ENCODE measurements at regions not wholly inside any gene's neighbourhood (a gene's known extent, or its start where the extent isn't known, plus 50 kb on each side); places are given as distances from the start of the nearest gene placed in this dataset.
"Not testable (repeated sequence)": the region's sequence is repeated elsewhere in the genome, so short reads cannot be mapped to it uniquely, and the experiment has no call there.

DNA sequence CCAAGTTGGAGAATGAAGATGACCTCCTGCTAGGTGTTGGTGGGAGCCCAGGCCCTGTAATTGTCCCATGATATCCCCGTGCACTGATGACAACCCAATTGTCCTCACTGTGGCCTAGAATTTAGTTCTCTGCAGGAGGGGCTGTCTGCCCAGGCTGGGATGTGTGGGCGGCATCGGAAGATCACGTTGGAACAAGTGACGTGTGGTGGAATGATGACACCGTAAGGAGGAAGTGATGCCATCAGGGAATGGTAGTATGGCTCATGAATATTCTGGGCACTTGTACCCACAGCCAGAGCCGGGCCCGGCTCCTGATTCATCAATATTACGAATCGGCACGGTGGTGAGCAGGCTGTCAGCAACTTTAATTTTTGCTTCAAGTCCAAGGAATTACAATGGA lies 111.6 kb downstream of the MIAT start:
- DNase-seq (ENCODE audit: low read depth, low spot score): no peak

DNA sequence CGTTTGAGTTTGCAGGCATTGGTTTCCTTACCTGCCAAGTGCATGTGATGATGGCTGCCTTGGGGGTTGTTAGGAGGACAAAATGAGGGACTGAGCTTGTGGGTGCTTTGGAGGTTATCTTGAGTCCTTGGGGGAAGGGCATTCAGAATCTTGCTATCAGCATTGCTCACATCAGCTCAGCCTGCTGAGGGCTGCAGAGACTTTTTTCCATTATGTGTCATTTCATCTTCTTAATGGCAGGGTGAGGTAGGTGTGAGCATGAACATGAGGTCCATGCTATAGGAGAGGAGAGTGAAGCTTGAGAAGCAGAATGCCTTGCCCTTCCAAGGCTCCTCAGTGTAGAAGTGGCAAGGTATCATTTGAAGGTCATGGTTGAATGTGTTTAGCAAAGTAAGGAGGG lies 112.3 kb downstream of the MIAT start:
- no peak for DNase-seq (ENCODE audit: low read depth, low spot score)

- no peak for DNase-seq (ENCODE audit: low read depth, low spot score)
These were observed 113.2 kb downstream of the MIAT start for GRCh38 chr22:26770624-26771023.

DNA sequence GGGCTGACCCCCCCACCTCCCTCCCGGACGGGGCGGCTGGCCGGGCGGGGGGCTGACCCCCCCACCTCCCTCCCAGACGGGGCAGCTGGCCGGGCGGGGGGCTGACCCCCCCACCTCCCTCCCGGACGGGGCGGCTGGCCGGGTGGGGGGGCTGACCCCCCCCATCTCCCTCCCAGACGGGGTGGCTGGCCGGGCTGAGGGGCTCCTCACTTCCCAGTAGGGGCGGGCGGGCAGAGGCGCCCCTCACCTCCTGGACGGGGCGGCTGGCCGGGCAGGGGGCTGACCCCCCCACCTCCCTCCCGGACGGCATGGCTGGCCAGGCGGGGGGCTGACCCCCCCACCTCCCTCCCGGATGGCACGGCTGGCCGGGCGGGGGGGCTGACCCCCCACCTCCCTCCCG lies 115.7 kb downstream of the MIAT start:
- DNase-seq (ENCODE audit: low read depth, low spot score): not testable (repeated sequence)

- DNase-seq (ENCODE audit: low read depth, low spot score): no peak
These were observed 118.0 kb downstream of the MIAT start for GRCh38 chr22:26775394-26775793.

GRCh38 chr22:26777156-26777801 lies 119.9 kb downstream of the MIAT start:
- DNase-seq (ENCODE audit: low read depth, low spot score): no peak

DNA sequence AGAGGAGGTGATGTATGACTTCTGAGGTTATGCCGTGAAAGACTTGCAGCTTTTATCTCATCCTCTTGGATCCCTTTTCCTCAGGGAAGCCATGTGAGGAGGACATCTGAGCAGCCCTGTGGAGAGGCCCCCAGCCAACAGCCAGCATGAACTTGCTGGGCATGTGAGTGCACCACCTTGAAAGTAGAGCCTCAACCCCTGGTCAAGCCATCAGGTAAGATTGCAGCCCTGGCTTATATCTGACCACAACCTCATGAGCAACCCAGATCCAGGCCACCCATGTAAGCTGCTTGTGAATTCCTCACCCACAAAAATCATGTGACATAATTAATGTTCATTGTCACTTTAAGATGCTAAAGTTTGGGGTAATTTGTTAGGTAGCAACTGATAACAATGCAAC lies 121.0 kb downstream of the MIAT start:
- DNase-seq (ENCODE audit: low read depth, low spot score): no peak

GRCh38 chr22:26779108-26779507 lies 121.7 kb downstream of the MIAT start:
- DNase-seq (ENCODE audit: low read depth, low spot score): no peak

DNA sequence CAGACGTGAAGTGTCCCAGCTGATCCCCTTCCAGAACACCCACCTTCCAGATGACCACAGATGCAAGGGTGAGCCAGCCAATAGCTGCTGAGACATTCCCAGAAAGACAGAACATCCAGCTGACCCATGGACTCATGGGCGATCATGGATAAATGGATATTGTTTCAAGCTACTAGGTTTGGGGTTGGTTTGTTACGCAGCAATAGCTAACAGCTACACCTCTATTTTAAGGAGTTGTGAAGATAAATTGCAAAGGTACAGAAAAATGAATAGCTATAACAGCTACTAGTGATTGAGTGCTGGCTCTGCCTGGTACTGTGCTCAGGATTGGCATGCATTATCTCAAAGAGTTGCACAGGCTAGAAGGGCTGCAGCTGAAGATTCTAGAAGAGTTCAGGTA lies 122.5 kb downstream of the MIAT start:
- no peak for DNase-seq (ENCODE audit: low read depth, low spot score)

GRCh38 chr22:26780521-26780920 lies 123.1 kb downstream of the MIAT start:
- no peak for DNase-seq (ENCODE audit: low read depth, low spot score)

DNA sequence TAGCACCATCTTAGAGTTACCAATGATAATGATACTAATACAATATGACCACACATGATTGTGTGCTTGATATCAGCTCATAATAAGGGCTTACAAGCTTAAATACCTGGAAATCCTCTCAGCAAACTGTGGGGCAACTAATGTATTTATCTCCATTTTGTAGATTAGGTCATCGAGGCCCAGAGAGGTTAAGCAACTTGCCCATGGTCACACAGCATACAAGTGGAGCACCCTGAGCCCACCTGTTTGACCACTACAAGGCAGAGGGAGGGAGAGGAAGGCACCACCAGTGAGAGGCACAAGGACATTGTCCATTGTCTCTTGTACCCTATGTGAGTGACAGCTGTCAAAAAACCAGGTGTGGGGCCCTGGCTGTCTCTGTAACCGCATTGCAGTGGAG lies 123.7 kb downstream of the MIAT start:
- no peak for DNase-seq (ENCODE audit: low read depth, low spot score)

DNA sequence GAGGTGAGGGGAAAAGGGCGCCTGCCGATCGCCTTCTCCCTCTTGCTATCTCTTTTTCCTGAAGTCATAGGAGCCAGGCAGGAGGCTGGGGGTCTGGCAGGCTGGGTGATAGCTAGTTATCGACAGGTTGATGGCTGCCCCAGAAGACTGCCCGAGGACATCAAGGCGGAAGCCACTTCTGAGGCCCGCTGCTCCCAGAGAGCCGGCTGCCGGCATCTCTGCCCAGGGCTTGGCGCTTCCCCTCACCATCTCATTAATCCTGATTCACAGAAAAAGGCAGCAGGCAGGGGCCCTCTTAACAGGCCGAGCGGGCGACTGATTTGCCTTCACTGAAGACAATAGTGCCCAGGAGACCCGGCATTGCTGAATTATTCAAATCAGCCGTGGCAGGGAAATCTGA lies 124.2 kb downstream of the MIAT start:
- no peak for DNase-seq (ENCODE audit: low read depth, low spot score)

- DNase-seq (ENCODE audit: low read depth, low spot score): no peak
These were observed 126.5 kb downstream of the MIAT start for GRCh38 chr22:26783885-26784284.

DNA sequence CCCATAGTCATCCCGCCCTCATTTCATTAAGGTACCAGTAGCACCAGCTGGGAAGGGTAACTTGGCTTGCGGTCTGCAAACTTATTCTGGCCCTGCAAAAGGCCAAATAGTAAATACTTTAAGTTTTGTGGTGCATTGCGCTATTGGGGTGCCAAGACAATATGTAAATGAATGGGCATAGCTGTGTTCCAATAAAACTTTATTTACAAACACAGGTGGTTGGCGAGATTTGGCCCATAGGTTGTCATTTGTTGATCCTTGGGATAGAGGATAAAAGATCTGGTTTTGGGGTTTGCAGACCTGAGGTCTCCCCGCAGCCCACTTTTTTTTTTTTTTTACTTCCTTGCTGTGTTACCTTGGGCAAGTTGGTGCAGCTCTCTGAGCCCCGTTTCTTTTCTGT lies 127.4 kb downstream of the MIAT start:
- DNase-seq (ENCODE audit: low read depth, low spot score): no peak

DNA sequence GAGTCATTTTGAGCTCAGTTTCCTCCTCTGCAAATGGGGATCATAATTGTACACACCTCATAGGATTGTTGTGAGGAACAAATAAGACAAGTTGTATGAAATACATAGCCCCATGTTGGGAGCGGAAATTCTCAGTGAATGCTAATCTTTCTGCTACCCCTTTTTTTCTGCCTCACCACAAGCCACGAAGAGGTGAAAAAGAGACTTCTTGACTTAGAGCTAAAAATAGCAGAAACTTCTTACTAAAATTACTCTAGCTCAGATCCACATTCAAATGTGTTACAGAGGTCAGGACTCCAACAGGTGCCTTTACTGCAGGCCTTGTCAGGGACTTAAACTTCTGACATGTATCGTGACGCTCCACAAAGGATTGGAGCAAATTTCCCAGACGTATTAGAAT lies 128.5 kb downstream of the MIAT start:
- DNase-seq (ENCODE audit: low read depth, low spot score): no peak

- no peak for DNase-seq (ENCODE audit: low read depth, low spot score)
These were observed 129.0 kb downstream of the MIAT start for GRCh38 chr22:26786398-26786797.

GRCh38 chr22:26789951-26790350 lies 132.6 kb downstream of the MIAT start:
- DNase-seq (ENCODE audit: low read depth, low spot score): no peak

DNA sequence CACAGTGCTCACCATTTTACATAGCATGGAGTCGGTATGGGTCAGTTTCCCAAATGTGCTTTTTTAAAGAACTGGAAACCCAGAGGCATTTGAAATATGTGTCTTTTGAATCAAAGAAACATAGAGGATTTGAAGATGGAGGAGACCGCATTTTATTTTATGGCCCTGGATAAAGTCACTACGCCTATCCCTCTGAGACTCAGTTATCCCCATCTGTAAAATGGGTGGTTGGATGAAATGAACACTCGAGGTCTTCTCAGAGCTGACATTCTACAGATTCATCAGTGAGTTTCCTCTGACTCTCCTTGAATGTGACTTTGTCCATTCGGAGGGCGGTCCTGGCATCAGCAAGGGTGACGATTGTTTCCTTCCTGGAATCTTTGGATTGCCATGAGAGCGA lies 135.1 kb downstream of the MIAT start:
- DNase-seq (ENCODE audit: low read depth, low spot score): no peak

GRCh38 chr22:26796785-26797184 lies 139.4 kb downstream of the MIAT start:
- DNase-seq (ENCODE audit: low read depth, low spot score): no peak

GRCh38 chr22:26797910-26798309 lies 140.5 kb downstream of the MIAT start:
- no peak for DNase-seq (ENCODE audit: low read depth, low spot score)

DNA sequence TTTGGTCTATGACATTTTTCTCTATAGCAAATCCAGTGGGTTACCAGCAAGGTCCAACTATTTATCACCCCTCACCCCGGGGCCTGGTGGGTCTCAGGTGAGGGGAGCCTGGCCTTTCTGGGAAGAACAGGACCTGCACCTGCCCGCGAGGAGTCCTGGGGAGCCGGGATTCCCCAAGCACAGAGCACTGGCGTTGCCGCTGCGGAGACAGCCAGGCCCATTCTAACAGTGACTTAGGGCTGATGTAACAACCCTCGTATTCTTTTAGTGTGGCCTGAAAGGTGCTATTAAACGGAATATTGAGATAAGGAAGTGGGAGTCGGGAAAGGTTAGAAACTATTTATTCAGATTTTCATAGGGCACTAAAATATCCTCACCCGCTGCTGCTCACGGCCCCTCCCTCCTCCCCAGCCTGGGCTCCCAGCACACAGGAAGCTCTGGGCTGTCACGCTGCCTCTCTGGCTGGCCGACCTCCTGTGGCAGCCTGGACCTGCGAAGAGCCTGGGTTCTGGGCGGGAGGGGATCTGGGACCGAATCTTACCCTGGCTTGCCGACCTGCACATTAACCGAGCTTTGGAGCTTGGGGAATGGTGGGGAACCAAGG lies 141.2 kb downstream of the MIAT start:
- no peak for DNase-seq (ENCODE audit: low read depth, low spot score)

- DNase-seq (ENCODE audit: low read depth, low spot score): no peak
These were observed 143.5 kb downstream of the MIAT start for GRCh38 chr22:26800858-26801257.

GRCh38 chr22:26801449-26801848 lies 144.1 kb downstream of the MIAT start:
- no peak for DNase-seq (ENCODE audit: low read depth, low spot score)

DNA sequence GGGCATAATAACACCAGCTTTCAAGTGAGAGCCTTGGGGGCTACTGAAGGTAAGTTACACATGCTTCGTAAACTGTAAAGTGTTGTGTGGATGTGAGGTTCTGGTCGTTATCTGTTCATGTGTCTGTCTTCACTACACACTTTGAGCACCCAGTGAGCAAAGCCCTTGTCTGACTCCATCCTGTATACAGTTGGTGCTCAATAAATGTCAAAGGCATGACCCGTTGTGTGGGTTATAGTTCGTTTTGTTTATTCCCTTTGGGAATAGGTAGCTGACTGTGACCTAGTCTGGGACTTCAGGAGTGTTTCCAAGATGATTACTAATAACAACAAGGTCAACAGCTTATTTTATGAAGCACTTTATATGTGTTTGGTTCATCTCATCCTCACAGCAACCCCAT lies 146.9 kb downstream of the MIAT start:
- no peak for DNase-seq (ENCODE audit: low read depth, low spot score)

All from pulmonary artery endothelial cell (primary cell).